ENCODE measurements at regions not wholly inside any gene's neighbourhood (a gene's known extent, or its start where the extent isn't known, plus 50 kb on each side); places are given as distances from the start of the nearest gene placed in this dataset.

- no peaks in the 10 kb centered on the region for H3K9me3 ChIP-seq
- no peaks in the 10 kb centered on the region for H3K4me1 ChIP-seq
- no peak for TF ChIP-seq POLR2A (IDR thresholded peaks at IDR 0.05)
- TF ChIP-seq POLR2AphosphoS5 (IDR thresholded peaks at IDR 0.05): no peak
- no peak for TF ChIP-seq EP300 (IDR thresholded peaks at IDR 0.05)
- TF ChIP-seq CTCF (IDR thresholded peaks at IDR 0.05): no peak
- no peaks in the 10 kb centered on the region for H3K36me3 ChIP-seq
- H3K27me3 ChIP-seq: peaks cover 52% of the 10 kb centered on the region
- 64 to 70% methylated on average over 4 of the region's 5 CpGs for WGBS, 2 donors (ENCODE audit: low coverage in 1 of 2)
- no peak overlapping the region for H3K4me3 ChIP-seq
- ATAC-seq: no peak
- no peak overlapping the region for H3K27ac ChIP-seq
These were observed 148.9 kb upstream of the VSTM2B start for GRCh38 chr19:29376855-29377354.

GRCh38 chr19:29378126-29378525 lies 147.7 kb upstream of the VSTM2B start:
- no peak for TF ChIP-seq CTCF (IDR thresholded peaks at IDR 0.05)
- TF ChIP-seq EP300 (IDR thresholded peaks at IDR 0.05): no peak
- TF ChIP-seq POLR2AphosphoS5 (IDR thresholded peaks at IDR 0.05): no peak
- no peak for TF ChIP-seq POLR2A (IDR thresholded peaks at IDR 0.05)

GRCh38 chr19:29378543-29379080 lies 147.2 kb upstream of the VSTM2B start:
- TF ChIP-seq POLR2A (IDR thresholded peaks at IDR 0.05) (no peak), EP300 (IDR thresholded peaks at IDR 0.05) (no peak), CTCF (IDR thresholded peaks at IDR 0.05) (no peak), POLR2AphosphoS5 (IDR thresholded peaks at IDR 0.05) (no peak)
- Histone ChIP-seq H3K4me3 (no peak overlapping the region), H3K27me3 (peaks cover 49% of the 10 kb centered on the region), H3K4me1 (no peaks in the 10 kb centered on the region), H3K27ac (no peak overlapping the region), H3K9me3 (no peaks in the 10 kb centered on the region), H3K36me3 (no peaks in the 10 kb centered on the region)
- ATAC-seq: no peak
- 56 to 78% methylated on average over 2 to 3 of the region's 5 CpGs for WGBS, 2 donors (ENCODE audit: low coverage in 1 of 2)

More at GRCh38 chr19:29378126-29378525, 147.7 kb upstream of the VSTM2B start:
- H3K27me3 ChIP-seq: peaks cover 49% of the 10 kb centered on the region
- WGBS, 2 donors (ENCODE audit: low coverage in 1 of 2): 69 to 70% methylated on average over 3 to 4 of the region's 4 CpGs
- no peak overlapping the region for H3K27ac ChIP-seq
- no peaks in the 10 kb centered on the region for H3K9me3 ChIP-seq
- no peaks in the 10 kb centered on the region for H3K4me1 ChIP-seq
- no peak overlapping the region for H3K4me3 ChIP-seq
- no peak for ATAC-seq
- H3K36me3 ChIP-seq: no peaks in the 10 kb centered on the region

GRCh38 chr19:29379257-29380021 lies 146.4 kb upstream of the VSTM2B start:
- Histone ChIP-seq H3K27ac (no peak overlapping the region), H3K9me3 (no peaks in the 10 kb centered on the region), H3K4me1 (no peaks in the 10 kb centered on the region), H3K27me3 (peaks cover 49% of the 10 kb centered on the region), H3K4me3 (no peak overlapping the region), H3K36me3 (no peaks in the 10 kb centered on the region)
- 71 to 75% methylated on average over 4 to 8 of the region's 13 CpGs for WGBS, 2 donors (ENCODE audit: low coverage in 1 of 2)
- no peak for ATAC-seq
- TF ChIP-seq EP300 (IDR thresholded peaks at IDR 0.05) (no peak), POLR2AphosphoS5 (IDR thresholded peaks at IDR 0.05) (no peak), CTCF (IDR thresholded peaks at IDR 0.05) (no peak), POLR2A (IDR thresholded peaks at IDR 0.05) (no peak)

- H3K27ac ChIP-seq: no peak overlapping the region
- no peaks in the 10 kb centered on the region for H3K36me3 ChIP-seq
- H3K27me3 ChIP-seq: peaks cover 45% of the 10 kb centered on the region
- H3K4me3 ChIP-seq: no peak overlapping the region
- ATAC-seq: no peak
- no peaks in the 10 kb centered on the region for H3K4me1 ChIP-seq
- no peaks in the 10 kb centered on the region for H3K9me3 ChIP-seq
- TF ChIP-seq POLR2A (IDR thresholded peaks at IDR 0.05): no peak
- TF ChIP-seq POLR2AphosphoS5 (IDR thresholded peaks at IDR 0.05): no peak
- TF ChIP-seq EP300 (IDR thresholded peaks at IDR 0.05): no peak
- TF ChIP-seq CTCF (IDR thresholded peaks at IDR 0.05): no peak
- WGBS, 2 donors (ENCODE audit: low coverage in 1 of 2): 73 to 83% methylated on average over 2 to 3 of the region's 5 CpGs
These were observed 145.2 kb upstream of the VSTM2B start for GRCh38 chr19:29380581-29380980.
